CD4-positive, alpha-beta T cell treated with Interferon gamma for 1 hour (primary cell): ENCODE measurements at regions not wholly inside any gene's neighbourhood (a gene's known extent, or its start where the extent isn't known, plus 50 kb on each side); places are given as distances from the start of the nearest gene placed in this dataset.
"Not testable (repeated sequence)": the region's sequence is repeated elsewhere in the genome, so short reads cannot be mapped to it uniquely, and the experiment has no call there.

ENCODE experiments used
- DNase-seq: peaks from one replicate; pipeline ENCODE4 v3.0.0-alpha.2; 2020

DNA sequence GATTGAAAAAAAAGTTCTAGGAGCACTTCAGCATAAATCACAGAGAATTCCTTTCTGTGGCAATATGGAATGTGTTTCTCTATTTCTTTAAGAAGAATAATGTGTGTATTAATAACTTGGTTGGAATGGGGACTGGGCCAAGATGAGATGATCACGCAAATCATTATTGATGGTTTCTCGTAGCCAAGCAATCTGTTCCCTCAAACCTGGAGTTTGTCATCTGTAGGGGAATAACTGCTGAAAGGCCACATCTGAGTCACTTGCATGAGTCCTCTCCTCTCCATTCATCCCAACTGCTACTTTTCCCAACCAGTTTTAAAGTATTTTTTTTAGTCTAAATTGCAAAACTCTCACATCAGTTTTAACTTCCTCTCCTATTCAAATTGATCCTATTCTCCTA lies 480.4 kb downstream of the PLPP3 start:
- DNase-seq: no peak

GRCh38 chr1:56097713-56098112 lies 481.6 kb downstream of the PLPP3 start:
- no peak for DNase-seq

DNA sequence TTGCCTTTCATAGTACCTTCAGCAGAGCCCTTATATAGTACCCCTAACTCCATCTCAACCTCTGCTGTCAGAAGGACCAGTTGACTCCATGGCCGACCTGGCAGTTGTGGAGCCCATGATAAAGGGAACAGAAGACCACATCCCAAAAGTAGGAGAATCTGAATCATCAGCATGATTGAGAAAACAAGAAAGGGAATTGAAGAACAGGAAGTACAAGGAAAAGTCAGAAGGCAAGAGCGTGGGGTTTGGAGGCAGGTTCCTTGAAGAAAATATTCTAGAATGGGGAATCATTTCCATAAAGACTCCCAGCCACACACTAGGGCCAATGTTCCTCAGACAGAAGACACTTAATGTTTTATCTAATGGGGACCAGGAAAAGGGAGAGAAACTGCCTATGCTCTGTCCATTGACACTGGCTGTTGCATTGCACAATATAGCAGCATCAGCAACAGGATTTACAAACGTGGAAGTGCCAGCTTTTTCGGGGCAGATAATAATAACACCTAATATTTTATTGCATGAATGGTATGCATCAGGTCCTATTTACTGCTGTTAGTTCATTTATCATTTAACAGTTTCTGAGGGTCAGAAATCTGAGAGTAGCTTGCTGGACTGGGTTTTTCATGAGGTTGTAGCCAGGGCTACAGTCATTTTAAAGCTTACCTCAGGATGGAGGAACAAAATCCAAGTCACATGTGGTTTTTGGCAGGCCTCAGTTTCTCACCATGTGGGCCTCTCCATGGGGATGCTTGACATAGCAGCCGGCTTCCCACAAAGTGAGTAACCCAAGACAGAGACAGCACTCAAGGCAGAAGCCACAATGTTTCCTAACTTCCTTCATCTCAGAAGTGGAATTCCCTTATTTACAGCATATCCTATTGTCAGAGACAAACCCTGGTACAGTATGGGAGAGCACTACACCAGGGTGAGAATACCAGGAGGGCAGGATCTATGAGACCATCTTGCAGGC lies 483.4 kb downstream of the PLPP3 start:
- DNase-seq: no peak

GRCh38 chr1:56094168-56094567 lies 485.2 kb downstream of the PLPP3 start:
- DNase-seq: no peak

DNA sequence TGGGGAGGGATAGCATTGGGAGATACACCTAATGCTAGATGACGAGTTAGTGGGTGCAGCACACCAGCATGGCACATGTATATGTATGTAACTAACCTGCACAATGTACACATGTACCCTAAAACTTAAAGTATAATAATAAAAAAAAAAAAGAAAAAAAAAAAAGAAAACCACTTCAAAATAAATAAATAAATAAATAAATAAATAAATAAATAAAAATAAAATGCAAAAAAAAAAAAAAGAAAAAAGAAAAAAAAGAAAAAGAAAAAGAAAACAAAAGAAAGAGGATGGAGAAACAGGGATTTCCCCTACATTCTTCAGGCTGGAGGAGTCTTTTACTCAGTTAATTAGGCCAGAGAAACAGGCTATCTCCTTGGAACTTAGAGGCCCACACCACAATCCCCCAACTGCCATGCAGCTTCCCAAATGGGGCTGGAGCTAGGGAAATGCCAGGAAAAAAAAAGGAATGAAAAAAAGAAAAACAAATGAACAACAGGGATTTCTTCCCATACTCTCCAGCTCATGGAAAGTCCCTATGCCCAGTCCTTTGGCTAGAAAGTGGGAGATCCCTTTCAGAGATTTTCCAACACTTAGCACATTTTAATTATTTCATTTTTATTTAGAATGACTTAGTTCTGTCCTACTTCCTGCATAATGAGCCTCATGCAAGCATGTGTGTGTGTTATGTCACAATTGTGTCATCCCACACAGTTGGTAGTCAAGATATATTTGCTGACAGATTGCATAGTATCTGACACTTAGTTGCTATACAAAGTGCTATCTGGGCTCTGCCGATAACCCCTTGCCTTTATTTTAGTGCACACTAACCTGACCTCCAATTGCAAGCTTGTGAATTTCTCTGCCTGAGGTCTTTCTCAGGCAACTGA lies 486.4 kb downstream of the PLPP3 start:
- DNase-seq: no peak

DNA sequence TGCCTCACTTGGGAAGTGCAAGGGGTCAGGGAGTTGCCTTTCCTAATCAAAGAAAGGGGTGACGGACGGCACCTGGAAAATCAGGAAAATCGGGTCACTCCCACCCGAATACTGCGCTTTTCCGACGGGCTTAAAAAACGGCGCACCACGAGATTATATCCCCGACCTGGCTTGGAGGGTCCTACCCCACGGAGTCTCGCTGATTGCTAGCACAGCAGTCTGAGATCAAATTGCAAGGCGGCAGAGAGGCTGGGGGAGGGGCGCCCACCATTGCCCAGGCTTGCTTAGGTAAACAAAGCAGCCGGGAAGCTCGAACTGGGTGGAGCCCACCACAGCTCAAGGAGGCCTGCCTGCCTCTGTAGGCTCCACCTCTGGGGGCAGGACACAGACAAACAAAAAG lies 489.5 kb downstream of the PLPP3 start:
- not testable (repeated sequence) for DNase-seq

- DNase-seq: no peak
Measured at GRCh38 chr1:56084246-56084645, 495.1 kb downstream of the PLPP3 start.

GRCh38 chr1:56081736-56082135 lies 497.6 kb downstream of the PLPP3 start:
- no peak for DNase-seq

DNA sequence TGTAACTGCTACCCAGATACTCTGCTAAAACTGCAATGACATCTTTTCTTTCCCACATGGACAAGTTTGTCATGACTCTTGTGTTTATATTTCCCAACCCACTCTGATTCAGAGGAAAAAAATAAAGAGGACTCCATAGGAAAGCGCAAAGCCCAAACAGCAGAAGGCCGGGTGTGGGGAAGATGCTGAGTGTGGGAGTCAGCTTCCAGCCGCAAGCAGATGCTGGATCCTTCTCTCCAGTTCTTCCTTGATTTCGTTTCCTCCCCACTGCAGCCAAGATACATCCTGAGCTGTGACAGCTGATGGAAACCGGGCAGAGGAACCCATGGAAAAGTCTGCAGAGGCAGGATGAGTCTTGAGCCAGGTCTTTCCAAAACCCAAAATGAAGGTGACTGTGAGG lies 498.2 kb downstream of the PLPP3 start:
- no peak for DNase-seq

GRCh38 chr1:56080123-56080522 lies 499.2 kb downstream of the PLPP3 start:
- no peak for DNase-seq

- no peak for DNase-seq
Measured at GRCh38 chr1:56079391-56079790, 500.0 kb downstream of the PLPP3 start.

GRCh38 chr1:56077206-56077605 lies 502.2 kb downstream of the PLPP3 start:
- no peak for DNase-seq

DNA sequence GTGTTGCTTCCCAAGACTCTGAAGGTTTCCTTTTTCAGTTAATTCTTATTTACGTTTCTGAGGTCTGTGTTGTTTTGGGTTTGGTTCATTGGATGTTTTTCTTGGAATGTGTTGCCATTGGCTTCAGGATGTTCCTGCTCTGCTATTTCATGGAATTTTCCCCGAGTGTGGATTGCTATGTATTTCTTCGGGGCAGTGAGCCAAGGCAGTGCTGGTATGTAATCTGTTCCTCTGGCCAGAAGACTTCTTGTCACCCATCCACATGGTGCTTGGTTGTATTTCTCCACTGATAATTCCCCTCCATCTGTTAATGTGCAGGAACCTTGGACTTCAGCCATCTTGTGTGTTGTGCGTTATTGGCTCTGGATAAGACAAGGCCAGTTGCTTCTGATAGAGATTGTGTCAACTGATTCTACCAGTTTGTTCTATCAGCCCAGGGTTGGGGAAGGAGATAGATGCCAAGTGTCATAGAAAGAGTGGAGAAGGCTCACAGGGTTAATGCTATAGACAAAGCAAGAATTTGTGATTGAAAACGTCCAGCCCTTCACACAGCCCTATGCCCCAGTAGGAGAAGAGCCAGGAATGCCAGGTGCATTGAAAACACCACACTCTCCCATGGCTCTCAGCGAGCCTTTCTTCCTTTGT lies 505.2 kb downstream of the PLPP3 start:
- no peak for DNase-seq

DNA sequence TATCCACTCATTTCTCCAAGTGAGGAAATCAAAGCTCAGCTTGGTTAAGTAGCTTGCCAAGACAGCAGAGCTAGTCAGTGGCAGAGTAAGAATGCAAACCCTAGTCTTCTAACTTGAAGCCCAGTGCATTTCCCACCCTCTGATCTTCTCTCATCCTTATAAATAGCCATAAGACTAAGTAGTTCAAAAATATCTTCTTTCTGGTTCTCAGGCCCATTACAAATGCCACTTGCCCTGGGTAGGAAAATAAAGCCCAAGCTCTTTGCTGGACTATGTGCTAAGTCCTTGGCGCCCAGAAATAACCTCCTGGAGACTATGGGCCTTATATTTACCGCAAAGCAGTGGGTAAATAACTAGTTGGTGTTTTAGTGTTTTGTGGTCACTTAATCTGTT lies 505.8 kb downstream of the PLPP3 start:
- no peak for DNase-seq

- no peak for DNase-seq
Measured at GRCh38 chr1:56073206-56073605, 506.2 kb downstream of the PLPP3 start.

GRCh38 chr1:56072310-56072709 lies 507.1 kb downstream of the PLPP3 start:
- DNase-seq: no peak

DNA sequence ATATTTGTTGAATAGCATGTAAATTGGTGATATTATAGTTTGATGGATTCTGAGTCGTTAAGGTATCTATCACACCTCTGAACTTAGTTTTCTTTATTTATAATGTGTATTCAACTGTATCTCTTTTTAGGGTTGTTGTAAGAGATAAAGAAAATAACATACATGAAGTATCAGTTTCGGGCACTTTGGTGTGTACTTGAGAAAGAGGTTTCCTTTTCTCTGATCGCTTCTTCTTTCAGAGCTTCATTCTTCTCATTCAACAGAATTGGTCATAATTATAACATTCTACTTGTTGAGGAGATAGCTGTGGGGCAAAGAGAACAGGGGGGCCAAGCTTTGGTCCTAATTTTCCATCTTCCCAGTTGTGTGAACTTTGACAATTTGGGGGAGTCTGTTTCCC lies 508.0 kb downstream of the PLPP3 start:
- no peak for DNase-seq

GRCh38 chr1:56070601-56071000 lies 508.8 kb downstream of the PLPP3 start:
- no peak for DNase-seq

DNA sequence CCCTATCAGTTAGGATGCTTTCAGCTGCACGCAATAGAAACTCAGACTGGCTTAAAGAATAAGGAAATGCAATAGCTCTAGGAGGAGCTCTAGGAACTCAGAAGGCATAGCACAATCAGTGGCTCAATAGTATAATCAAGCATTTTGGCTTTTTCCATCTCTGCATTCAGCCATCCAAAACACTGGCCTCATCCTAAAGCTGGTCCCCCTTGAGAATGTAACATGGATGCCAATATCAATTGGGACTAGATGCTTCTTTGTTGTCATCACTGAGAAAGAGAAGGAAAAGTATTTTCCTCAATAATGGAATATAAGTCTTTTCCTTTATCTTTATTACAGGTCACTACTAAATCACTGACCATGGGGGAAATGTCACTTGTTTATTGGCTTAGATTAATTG lies 509.5 kb downstream of the PLPP3 start:
- no peak for DNase-seq

- no peak for DNase-seq
Measured at GRCh38 chr1:56068908-56069307, 510.5 kb downstream of the PLPP3 start.

DNA sequence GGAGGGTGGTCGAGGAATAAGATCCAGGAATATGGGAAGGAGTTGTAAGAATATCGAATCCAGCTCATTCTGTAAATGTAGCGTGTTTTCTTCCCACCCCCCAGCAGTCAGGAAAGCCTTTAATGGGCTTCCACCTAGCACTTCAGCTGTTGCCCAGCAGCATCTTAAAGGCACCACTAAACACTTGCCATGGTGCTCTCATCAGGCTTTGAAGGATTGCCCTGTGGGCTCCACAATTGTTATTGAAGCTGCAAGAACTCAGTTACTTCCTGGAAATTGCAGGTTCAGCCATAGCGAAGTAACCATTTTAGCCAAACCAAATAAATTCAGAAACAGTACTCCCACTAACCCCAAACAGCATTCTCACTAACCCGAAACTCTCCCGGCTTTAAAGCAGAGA lies 511.2 kb downstream of the PLPP3 start:
- no peak for DNase-seq

DNA sequence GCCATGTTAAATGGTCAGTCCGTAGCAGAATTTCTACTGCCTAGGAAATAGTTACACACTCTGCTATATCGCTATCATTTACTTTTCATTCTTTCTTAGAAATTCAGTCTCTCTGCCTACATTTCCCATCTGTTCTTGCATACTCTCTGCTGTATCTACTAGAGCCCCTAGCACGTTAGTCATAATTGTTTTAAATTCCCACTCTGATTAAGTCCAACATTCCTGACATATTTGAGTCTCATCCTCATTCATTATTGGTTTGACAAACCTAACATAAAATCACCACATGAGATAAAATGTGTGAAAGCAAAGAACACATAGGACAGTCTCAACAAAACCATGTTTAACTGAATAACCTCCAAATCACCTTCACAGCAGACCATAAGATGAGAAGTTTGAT lies 513.6 kb downstream of the PLPP3 start:
- no peak for DNase-seq

DNA sequence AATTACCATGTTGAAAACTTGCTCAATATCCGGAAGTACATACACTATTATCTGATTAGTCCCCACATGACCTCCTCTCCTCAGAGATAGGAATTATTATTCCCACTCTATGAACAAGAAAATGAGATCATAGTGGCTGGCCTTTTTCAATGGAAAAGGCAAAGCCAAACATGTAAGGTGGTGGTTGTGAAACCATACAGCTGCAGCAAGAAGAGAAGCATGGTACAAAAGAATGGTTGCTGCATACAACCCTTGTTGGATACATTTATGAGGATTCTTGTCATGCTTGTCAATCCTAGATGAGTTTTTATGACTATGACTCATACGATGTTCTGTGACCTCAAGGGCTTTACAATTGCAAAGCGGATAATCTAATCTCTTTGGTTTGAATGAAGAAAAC lies 514.7 kb downstream of the PLPP3 start:
- DNase-seq: no peak
